Hepatocyte (in vitro differentiated cells): ENCODE measurements at regions not wholly inside any gene's neighbourhood (a gene's known extent, or its start where the extent isn't known, plus 50 kb on each side); places are given as distances from the start of the nearest gene placed in this dataset.

Experiments
- DNase-seq: peaks from one replicate; pipeline ENCODE4 v3.0.0-alpha.2; 2016; ENCODE audit warnings: low spot score
- H2AFZ ChIP-seq: fragments of 200-600 bp; sonication (generic); 2 replicates; pipeline ENCODE4 v1.6.0; 2016; ENCODE audit warnings: antibody characterized with exemption, mild to moderate bottlenecking
- H3K27ac ChIP-seq: fragments of 200-600 bp; sonication (generic); 2 replicates; pipeline ENCODE4 v1.5.1; 2016; ENCODE audit warnings: mild to moderate bottlenecking
- H3K27me3 ChIP-seq: fragments of 200-600 bp; sonication (generic); 2 replicates; pipeline ENCODE4 v1.6.1; 2016
- H3K36me3 ChIP-seq: fragments of 200-600 bp; sonication (generic); replicated peaks from 2 replicates; pipeline ENCODE4 v1.5.1; 2016; ENCODE audit warnings: low read depth; ENCODE audit not compliant: insufficient read depth
- H3K4me1 ChIP-seq: fragments of 200-600 bp; sonication (generic); 2 replicates; pipeline ENCODE4 v1.5.1; 2016; ENCODE audit warnings: mild to moderate bottlenecking, moderate library complexity; ENCODE audit not compliant: insufficient read depth
- H3K4me2 ChIP-seq: fragments of 200-600 bp; sonication (generic); 2 replicates; pipeline ENCODE4 v1.6.0; 2016
- H3K4me3 ChIP-seq: fragments of 200-600 bp; sonication (generic); 2 replicates; pipeline ENCODE4 v1.5.1; 2016; ENCODE audit warnings: mild to moderate bottlenecking
- H3K79me2 ChIP-seq: fragments of 200-600 bp; sonication (generic); 2 replicates; pipeline ENCODE4 v1.6.0; 2017; ENCODE audit warnings: mild to moderate bottlenecking
- H3K9me2 ChIP-seq: fragments of 200-600 bp; sonication (generic); replicated peaks from 2 replicates; pipeline ENCODE4 v1.6.0; 2017; ENCODE audit warnings: mild to moderate bottlenecking; ENCODE audit not compliant: insufficient read depth
- H3K9me3 ChIP-seq: fragments of 200-600 bp; sonication (generic); 2 replicates; pipeline ENCODE4 v1.5.1; 2016; ENCODE audit warnings: low read depth, mild to moderate bottlenecking
- H4K20me1 ChIP-seq: fragments of 200-600 bp; sonication (generic); 2 replicates; pipeline ENCODE4 v1.6.0; 2016; ENCODE audit warnings: mild to moderate bottlenecking; ENCODE audit not compliant: insufficient read depth, poor library complexity, severe bottlenecking
- EZH2 ChIP-seq: fragments of 200-600 bp; sonication (generic); IDR thresholded peaks from 2 replicates; pipeline ENCODE4 v1.6.1; 2016; ENCODE audit warnings: antibody characterized with exemption, mild to moderate bottlenecking, borderline replicate concordance
- EZH2phosphoT487 ChIP-seq: fragments of 200-600 bp; sonication (generic); IDR thresholded peaks from one replicate; pipeline ENCODE4 v1.6.1; 2018; ENCODE audit warnings: antibody characterized with exemption, mild to moderate bottlenecking, low read depth, moderate library complexity; ENCODE audit not compliant: unreplicated experiment, severe bottlenecking
- WGBS: methylation state at CpG from one replicate; pipeline ENCODE4 v1.1.6; 2016; ENCODE audit warnings: low lambda C conversion rate; ENCODE audit errors: missing lambda C conversion rate; 5-methylcytosine and 5-hydroxymethylcytosine counted together
- TF ChIP-seq, protein P1 (sequence below): fragments of 200-600 bp; sonication (generic); IDR thresholded peaks from 2 replicates; pipeline ENCODE4 v1.5.1; 2016; ENCODE audit warnings: antibody characterized with exemption, mild to moderate bottlenecking; ENCODE audit not compliant: poor library complexity

DNA sequence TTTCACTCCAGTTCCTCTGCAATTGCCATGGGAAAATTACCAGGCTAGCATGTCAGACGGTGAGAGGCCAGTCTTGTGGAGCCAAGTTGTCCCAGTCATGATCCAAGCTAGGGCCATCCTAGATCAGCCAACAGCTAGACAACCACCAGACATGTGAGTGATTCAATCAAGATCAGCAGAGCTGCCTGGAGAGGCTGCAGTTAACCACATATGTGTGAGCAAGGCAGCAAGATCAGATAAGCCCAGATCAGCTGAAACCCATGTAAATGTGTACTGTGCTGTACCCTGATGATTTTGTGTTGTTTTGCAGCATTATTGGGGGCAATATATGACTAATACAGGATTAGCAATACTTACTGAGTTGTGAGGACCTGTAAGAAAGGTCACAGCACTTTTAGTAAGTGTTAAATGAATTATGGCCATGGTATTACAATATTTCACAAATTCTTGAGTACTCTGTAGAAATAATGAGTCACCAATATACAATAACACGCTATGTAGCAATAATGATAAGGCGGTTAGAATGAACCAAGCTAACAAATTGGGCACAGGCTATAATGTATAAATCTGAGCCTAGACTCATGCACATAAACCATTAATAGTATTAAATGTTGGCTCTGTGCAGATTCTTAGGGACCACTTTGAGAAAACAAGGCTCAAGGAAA lies 91.4 kb downstream of the SUDS3 start:
- Histone ChIP-seq H3K4me2 (no peak overlapping the region), H2AFZ (no peak overlapping the region), H3K27ac (no peak overlapping the region), H3K4me1 (no peaks in the 10 kb centered on the region), H3K79me2 (no peaks in the 10 kb centered on the region), H3K27me3 (no peaks in the 10 kb centered on the region), H3K4me3 (no peak overlapping the region), H4K20me1 (no peaks in the 10 kb centered on the region), H3K36me3 (no peaks in the 10 kb centered on the region), H3K9me3 (no peaks in the 10 kb centered on the region), H3K9me2 (no peaks in the 10 kb centered on the region)
- TF ChIP-seq EZH2 (no peak), EZH2phosphoT487 (no peak)
- TF ChIP-seq, protein P1, sequence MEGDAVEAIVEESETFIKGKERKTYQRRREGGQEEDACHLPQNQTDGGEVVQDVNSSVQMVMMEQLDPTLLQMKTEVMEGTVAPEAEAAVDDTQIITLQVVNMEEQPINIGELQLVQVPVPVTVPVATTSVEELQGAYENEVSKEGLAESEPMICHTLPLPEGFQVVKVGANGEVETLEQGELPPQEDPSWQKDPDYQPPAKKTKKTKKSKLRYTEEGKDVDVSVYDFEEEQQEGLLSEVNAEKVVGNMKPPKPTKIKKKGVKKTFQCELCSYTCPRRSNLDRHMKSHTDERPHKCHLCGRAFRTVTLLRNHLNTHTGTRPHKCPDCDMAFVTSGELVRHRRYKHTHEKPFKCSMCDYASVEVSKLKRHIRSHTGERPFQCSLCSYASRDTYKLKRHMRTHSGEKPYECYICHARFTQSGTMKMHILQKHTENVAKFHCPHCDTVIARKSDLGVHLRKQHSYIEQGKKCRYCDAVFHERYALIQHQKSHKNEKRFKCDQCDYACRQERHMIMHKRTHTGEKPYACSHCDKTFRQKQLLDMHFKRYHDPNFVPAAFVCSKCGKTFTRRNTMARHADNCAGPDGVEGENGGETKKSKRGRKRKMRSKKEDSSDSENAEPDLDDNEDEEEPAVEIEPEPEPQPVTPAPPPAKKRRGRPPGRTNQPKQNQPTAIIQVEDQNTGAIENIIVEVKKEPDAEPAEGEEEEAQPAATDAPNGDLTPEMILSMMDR: no peak
- no peak for DNase-seq
- 78% methylated on average over 3 of the region's 3 CpGs for WGBS

DNA sequence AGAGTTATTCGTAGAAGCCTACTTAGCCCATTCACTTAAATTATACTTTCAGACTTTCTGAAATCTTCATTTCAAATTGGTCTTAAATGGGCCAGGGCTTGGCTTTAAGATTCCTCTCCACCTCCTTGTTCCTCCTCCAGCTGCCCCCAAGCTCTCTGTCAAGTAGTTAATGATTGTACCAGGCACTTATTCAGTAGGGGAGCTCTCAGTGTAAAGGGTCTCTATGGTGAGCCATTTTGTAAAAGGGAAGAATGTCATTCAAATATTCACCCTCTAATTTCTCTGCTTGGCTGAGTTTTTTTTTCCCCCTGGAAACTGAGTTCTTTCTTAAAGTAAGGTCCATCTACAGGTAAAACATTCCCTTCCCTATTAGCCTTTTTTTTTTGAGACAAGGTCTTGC lies 96.6 kb downstream of the SUDS3 start:
- H3K9me2 ChIP-seq: no peaks in the 10 kb centered on the region
- 95% methylated on average over 1 of the region's 1 CpG for WGBS
- H3K79me2 ChIP-seq: no peaks in the 10 kb centered on the region
- no peak for TF ChIP-seq EZH2
- no peak for TF ChIP-seq EZH2phosphoT487
- TF ChIP-seq, protein P1: no peak
- H3K4me1 ChIP-seq: no peaks in the 10 kb centered on the region
- no peaks in the 10 kb centered on the region for H3K36me3 ChIP-seq
- no peak overlapping the region for H3K27ac ChIP-seq
- no peak for DNase-seq
- no peaks in the 10 kb centered on the region for H3K27me3 ChIP-seq
- no peak overlapping the region for H2AFZ ChIP-seq
- no peaks in the 10 kb centered on the region for H4K20me1 ChIP-seq
- H3K9me3 ChIP-seq: no peaks in the 10 kb centered on the region
- H3K4me2 ChIP-seq: no peak overlapping the region
- H3K4me3 ChIP-seq: no peak overlapping the region

DNA sequence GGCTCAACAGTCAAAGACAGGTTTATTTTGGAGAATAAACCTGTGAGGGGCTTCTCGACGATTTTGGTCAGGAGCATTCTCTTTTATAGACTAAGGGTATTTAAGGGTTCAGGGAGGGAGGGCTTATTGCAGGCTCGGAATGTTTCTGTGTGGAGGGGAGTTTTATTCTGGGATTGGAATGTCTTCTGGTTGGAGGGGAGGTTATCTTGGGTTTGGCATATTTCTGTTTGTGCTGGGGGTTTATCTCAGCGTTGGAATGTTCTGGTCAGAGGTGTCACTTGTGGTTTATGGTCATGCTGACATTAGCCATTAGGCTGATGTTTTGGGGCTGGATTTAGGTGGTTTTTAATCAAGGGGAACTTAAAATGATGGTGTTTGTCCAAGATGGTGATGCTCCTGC lies 103.9 kb downstream of the SUDS3 start:
- no peak for DNase-seq
- Histone ChIP-seq H3K4me2 (no peak overlapping the region), H3K9me2 (no peaks in the 10 kb centered on the region), H4K20me1 (no peaks in the 10 kb centered on the region), H3K79me2 (no peaks in the 10 kb centered on the region), H2AFZ (no peak overlapping the region), H3K27ac (no peak overlapping the region), H3K4me3 (no peak overlapping the region), H3K4me1 (no peaks in the 10 kb centered on the region), H3K9me3 (no peaks in the 10 kb centered on the region), H3K36me3 (no peaks in the 10 kb centered on the region), H3K27me3 (no peaks in the 10 kb centered on the region)
- 62% methylated on average over 4 of the region's 4 CpGs for WGBS
- TF ChIP-seq EZH2phosphoT487: no peak
- TF ChIP-seq, protein P1: no peak
- no peak for TF ChIP-seq EZH2
